HG03095 (cell line): ENCODE measurements at regions not wholly inside any gene's neighbourhood (a gene's known extent, or its start where the extent isn't known, plus 50 kb on each side); places are given as distances from the start of the nearest gene placed in this dataset.
"Not testable (repeated sequence)": the region's sequence is repeated elsewhere in the genome, so short reads cannot be mapped to it uniquely, and the experiment has no call there.

ENCODE experiments used
- ATAC-seq: cut with Tn5 transposase; IDR thresholded peaks from one replicate; pipeline ENCODE4 v1.9.1; 2021; ENCODE audit warnings: moderate library complexity; ENCODE audit not compliant: unreplicated experiment

DNA sequence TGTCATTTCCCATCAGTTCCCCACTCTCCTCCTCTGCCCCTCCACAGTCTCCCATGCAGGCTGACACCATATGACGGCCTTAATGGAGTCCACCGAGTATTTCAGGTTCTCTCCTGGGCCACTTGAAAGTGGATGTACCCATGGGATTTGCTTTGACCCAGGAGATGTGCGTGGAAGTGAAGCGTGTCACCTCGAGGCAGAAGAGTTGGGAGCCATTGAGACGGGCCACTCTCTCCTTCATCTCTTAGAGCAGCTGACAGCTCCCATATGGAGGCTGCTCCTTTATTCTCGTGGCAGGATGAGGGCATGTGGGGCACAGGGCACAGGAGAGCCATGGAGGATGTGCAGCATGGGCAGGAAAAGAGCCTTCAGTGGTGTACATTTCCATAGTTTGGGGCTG is 144.7 kb upstream of the CRYM start:
- not testable (repeated sequence) for ATAC-seq

GRCh38 chr16:21404699-21405098 is 126.6 kb upstream of the CRYM start:
- ATAC-seq = not testable (repeated sequence)

- not testable (repeated sequence) for ATAC-seq
Measured at GRCh38 chr16:21397866-21398265, 119.8 kb upstream of the CRYM start.

- not testable (repeated sequence) for ATAC-seq
Measured at GRCh38 chr16:21396545-21396944, 118.5 kb upstream of the CRYM start.

DNA sequence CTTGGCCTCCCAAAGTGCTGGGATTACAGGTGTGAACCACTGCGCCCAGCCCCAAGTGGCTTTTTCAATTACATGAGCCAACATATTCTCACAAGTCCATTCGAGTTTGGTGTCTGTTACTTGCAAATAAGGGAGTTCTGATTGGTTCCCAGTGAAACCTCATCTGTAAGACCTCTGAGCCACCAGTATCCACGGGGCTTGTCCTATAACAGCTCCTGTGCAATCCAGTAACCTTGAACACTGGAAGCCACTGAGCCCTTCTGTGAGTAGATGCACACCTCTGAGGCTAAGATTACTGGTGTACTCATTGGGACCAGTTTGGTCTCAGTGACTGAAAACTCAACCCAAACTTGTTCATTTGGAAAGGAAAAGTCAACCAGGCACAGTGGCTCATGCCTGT is 112.5 kb upstream of the CRYM start:
- ATAC-seq = not testable (repeated sequence)

- not testable (repeated sequence) for ATAC-seq
Measured at GRCh38 chr16:21389860-21390259, 111.8 kb upstream of the CRYM start.

DNA sequence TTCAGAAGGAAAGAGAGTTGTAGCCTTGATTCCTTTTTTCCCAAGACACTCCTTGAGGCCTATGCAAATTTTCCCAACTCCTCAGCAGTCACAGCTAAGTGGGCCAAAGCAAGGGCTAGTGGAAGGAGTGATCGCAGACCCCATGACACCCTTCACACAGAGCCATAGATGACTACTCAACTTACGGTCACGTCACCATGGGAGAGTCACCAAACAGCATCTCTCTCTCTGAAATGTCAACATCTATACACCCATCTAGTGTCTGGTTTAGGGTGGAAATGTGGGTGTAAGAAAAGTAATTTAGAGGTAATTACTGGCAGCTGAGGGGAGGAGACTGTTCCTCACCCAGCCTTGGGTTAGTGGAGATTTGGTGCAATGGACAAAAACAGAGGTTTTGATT is 109.7 kb upstream of the CRYM start:
- not testable (repeated sequence) for ATAC-seq

- ATAC-seq = not testable (repeated sequence)
Measured at GRCh38 chr16:21386201-21386915, 108.3 kb upstream of the CRYM start.

DNA sequence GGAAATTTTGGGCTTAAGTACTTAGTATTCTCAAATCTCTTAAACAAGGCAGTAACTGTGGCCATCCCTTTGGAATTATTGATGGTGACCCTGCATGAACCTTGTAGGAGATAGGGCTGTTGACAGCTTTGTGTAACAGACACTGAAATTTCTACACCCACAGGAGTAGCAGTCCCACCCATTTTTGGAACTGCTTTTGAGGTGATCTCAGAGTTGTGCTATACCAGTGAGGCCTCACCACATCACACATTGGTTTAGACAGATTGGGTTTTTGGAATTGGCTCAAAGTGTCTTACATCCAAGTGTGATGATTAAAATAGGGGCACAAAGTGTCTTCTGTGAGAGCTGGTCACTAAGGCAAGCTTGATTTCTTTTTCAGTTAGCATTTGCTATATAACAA is 105.6 kb upstream of the CRYM start:
- not testable (repeated sequence) for ATAC-seq

- not testable (repeated sequence) for ATAC-seq
Measured at GRCh38 chr16:21379645-21380044, 101.6 kb upstream of the CRYM start.

- ATAC-seq = not testable (repeated sequence)
Measured at GRCh38 chr16:21376196-21376899, 98.3 kb upstream of the CRYM start.

GRCh38 chr16:21375334-21375733 is 97.2 kb upstream of the CRYM start:
- ATAC-seq = not testable (repeated sequence)

GRCh38 chr16:21373454-21373853 is 95.4 kb upstream of the CRYM start:
- not testable (repeated sequence) for ATAC-seq

DNA sequence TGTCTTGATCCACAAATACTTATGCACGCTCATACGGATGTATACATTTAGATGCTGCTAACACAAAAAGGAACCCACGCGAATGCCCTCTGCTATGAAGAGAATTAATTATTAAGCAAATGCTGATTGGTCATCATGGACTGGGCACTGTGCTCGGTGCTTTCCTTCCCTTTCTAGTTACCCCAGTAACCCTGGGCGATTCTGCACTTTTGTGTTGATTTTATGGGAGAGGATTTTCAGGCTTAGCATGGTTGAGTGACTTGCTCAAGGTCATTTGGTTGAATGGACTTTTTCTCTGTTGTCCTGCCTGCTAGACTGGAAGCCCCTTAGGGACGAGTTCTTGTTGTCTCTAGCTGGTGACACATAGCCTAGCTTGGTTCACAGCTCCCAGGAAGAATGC is 94.8 kb upstream of the CRYM start:
- not testable (repeated sequence) for ATAC-seq

- ATAC-seq = not testable (repeated sequence)
Measured at GRCh38 chr16:21372162-21372835, 94.2 kb upstream of the CRYM start.

- ATAC-seq = not testable (repeated sequence)
Measured at GRCh38 chr16:21370791-21371190, 92.7 kb upstream of the CRYM start.

GRCh38 chr16:21368973-21369942 is 91.2 kb upstream of the CRYM start:
- ATAC-seq = not testable (repeated sequence)

- ATAC-seq = not testable (repeated sequence)
Measured at GRCh38 chr16:21367733-21368421, 89.8 kb upstream of the CRYM start.

DNA sequence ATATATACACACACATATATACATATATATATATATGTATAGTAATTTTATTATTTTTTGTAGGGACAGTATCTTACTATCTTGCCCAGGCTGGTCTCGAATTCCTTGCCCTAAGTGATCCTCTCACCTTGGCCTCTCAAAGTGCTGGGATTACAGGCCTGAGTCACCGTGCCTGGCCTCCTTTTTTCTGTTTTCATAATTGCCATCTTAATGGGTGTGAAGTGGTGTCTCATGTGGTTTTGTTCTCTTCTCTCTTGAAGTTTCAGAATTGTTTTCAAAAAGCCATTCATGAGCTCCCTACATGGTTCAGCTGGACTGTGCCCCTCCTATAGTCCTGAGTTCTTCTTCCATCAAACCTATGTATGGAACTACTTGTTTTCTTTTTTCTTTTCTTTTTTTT is 88.9 kb upstream of the CRYM start:
- not testable (repeated sequence) for ATAC-seq

GRCh38 chr16:21365541-21365940 is 87.5 kb upstream of the CRYM start:
- ATAC-seq = not testable (repeated sequence)
